CD14-positive monocyte (primary cell): ENCODE measurements at regions not wholly inside any gene's neighbourhood (a gene's known extent, or its start where the extent isn't known, plus 50 kb on each side); places are given as distances from the start of the nearest gene placed in this dataset.

Source experiments
- DNase-seq, 3 donors: peaks; one replicate each; pipeline ENCODE4 v3.0.0-alpha.2; 2011 to 2022
- H2AFZ ChIP-seq: 2 replicates; pipeline ENCODE4 v1.6.0; 2012; ENCODE audit warnings: mild to moderate bottlenecking, low read depth, low read length, inconsistent platforms; ENCODE audit not compliant: insufficient read depth, poor library complexity, severe bottlenecking
- H3K27ac ChIP-seq, 2 donors: 1 replicate in 1 of 2; 2 replicates in 1 of 2; pipeline ENCODE4 v1.5.1; 2012 to 2013; ENCODE audit warnings: low read length in 2 of 2, control low read depth in 1 of 2, inconsistent platforms in 1 of 2, low read depth in 1 of 2, mild to moderate bottlenecking in 1 of 2
- H3K27me3 ChIP-seq, 2 donors: one replicate each; pipeline versions ENCODE4 v1.6.0 to v1.6.1; 2011 to 2013; ENCODE audit warnings: low read length in 2 of 2; ENCODE audit not compliant: control insufficient read depth in 2 of 2, insufficient read depth in 2 of 2
- H3K36me3 ChIP-seq, 2 donors: replicated peaks in 1 of 2; 1 replicate in 1 of 2; 2 replicates in 1 of 2; pipeline versions ENCODE4 v1.5.1 to v1.6.1; 2012 to 2013; ENCODE audit warnings: low read length in 2 of 2, control low read depth in 1 of 2, inconsistent platforms in 1 of 2, mild to moderate bottlenecking in 1 of 2; ENCODE audit not compliant: insufficient read depth in 2 of 2, control insufficient read depth in 1 of 2
- H3K4me1 ChIP-seq, 2 donors: 1 replicate in 1 of 2; 2 replicates in 1 of 2; pipeline versions ENCODE4 v1.5.1 to v1.6.1; 2012 to 2013; ENCODE audit warnings: low read length in 2 of 2, control low read depth in 1 of 2, inconsistent platforms in 1 of 2, mild to moderate bottlenecking in 1 of 2, moderate library complexity in 1 of 2; ENCODE audit not compliant: insufficient read depth in 2 of 2, control insufficient read depth in 1 of 2
- H3K4me2 ChIP-seq: replicated peaks from 2 replicates; pipeline ENCODE3; 2012; ENCODE audit warnings: low read length, moderate library complexity, mild to moderate bottlenecking; ENCODE audit not compliant: poor library complexity, severe bottlenecking; ENCODE audit errors: extremely low read depth
- H3K4me3 ChIP-seq, 3 experiments: fragments of 200-600 bp in 1 of 3; sonication (generic) in 1 of 3; replicated peaks in 1 of 3; 1 replicate in 2 of 3; 2 replicates in 1 of 3; pipeline ENCODE4 v1.5.1; 2011 to 2013; ENCODE audit warnings: low read length in 3 of 3, mild to moderate bottlenecking in 3 of 3, control low read depth in 2 of 3, low read depth in 2 of 3, inconsistent platforms in 1 of 3, moderate library complexity in 1 of 3
- H3K79me2 ChIP-seq: 2 replicates; pipeline ENCODE4 v1.6.0; 2012; ENCODE audit warnings: mild to moderate bottlenecking, control low read depth, inconsistent platforms, low read length, moderate library complexity; ENCODE audit not compliant: insufficient read depth
- H3K9ac ChIP-seq: 2 replicates; pipeline ENCODE4 v1.6.0; 2017; ENCODE audit warnings: low read length, mild to moderate bottlenecking; ENCODE audit not compliant: insufficient read depth, poor library complexity, severe bottlenecking
- H3K9me3 ChIP-seq, 2 donors: replicated peaks in 1 of 2; 1 replicate in 1 of 2; 2 replicates in 1 of 2; pipeline versions ENCODE4 v1.5.1 to v1.6.1; 2012 to 2013; ENCODE audit warnings: low read length in 2 of 2, control low read depth in 1 of 2; ENCODE audit not compliant: control insufficient read depth in 1 of 2, insufficient read depth in 1 of 2
- H4K20me1 ChIP-seq: 2 replicates; pipeline ENCODE4 v1.6.0; 2012; ENCODE audit warnings: mild to moderate bottlenecking, low read length, control low read depth, moderate library complexity; ENCODE audit not compliant: insufficient read depth
- H3K27ac Mint-ChIP-seq, 7 donors: one replicate each; pipeline ENCODE4 v1.8.0; 2020; ENCODE audit warnings: mild to moderate bottlenecking in 7 of 7, mixed read lengths in 7 of 7, moderate library complexity in 6 of 7, inconsistent platforms in 2 of 7
- H3K27me3 Mint-ChIP-seq, 3 donors: one replicate each; pipeline ENCODE4 v1.8.0; 2021 to 2022; ENCODE audit warnings: low read depth in 3 of 3, mild to moderate bottlenecking in 3 of 3, mixed read lengths in 3 of 3, moderate library complexity in 3 of 3, inconsistent platforms in 1 of 3
- H3K36me3 Mint-ChIP-seq, 2 donors: one replicate each; pipeline ENCODE4 v1.8.0; 2020; ENCODE audit warnings: mixed read lengths in 2 of 2, inconsistent platforms in 1 of 2, mild to moderate bottlenecking in 1 of 2
- H3K4me1 Mint-ChIP-seq: one replicate; pipeline ENCODE4 v1.8.0; 2020; ENCODE audit warnings: mild to moderate bottlenecking, mixed read lengths
- H3K4me3 Mint-ChIP-seq, 2 donors: one replicate each; pipeline ENCODE4 v1.8.0; 2020; ENCODE audit warnings: mild to moderate bottlenecking in 2 of 2, mixed read lengths in 2 of 2, moderate library complexity in 1 of 2
- H3K9me3 Mint-ChIP-seq, 7 donors: one replicate each; pipeline ENCODE4 v1.8.0; 2020 to 2022; ENCODE audit warnings: mixed read lengths in 7 of 7, mild to moderate bottlenecking in 6 of 7, moderate library complexity in 6 of 7, inconsistent platforms in 2 of 7
- WGBS: methylation state at CpG from one replicate; pipeline ENCODE4 v1.1.5; 2013; ENCODE audit warnings: missing lambda C conversion rate; ENCODE audit not compliant: insufficient coverage; 5-methylcytosine and 5-hydroxymethylcytosine counted together
- intact Hi-C, 2 donors: fragments of 100-400 bp; cut with micrococcal nuclease; formaldehyde crosslinking; loops; one replicate each; pipeline versions ENCODE4 v1.15.0 to v1.15.1; 2023
- TF ChIP-seq, protein P1 (sequence below): fragments of 200-600 bp; IDR thresholded peaks from one replicate; pipeline ENCODE4 v1.8.0; 2022; ENCODE audit warnings: antibody characterized with exemption, mild to moderate bottlenecking

DNA sequence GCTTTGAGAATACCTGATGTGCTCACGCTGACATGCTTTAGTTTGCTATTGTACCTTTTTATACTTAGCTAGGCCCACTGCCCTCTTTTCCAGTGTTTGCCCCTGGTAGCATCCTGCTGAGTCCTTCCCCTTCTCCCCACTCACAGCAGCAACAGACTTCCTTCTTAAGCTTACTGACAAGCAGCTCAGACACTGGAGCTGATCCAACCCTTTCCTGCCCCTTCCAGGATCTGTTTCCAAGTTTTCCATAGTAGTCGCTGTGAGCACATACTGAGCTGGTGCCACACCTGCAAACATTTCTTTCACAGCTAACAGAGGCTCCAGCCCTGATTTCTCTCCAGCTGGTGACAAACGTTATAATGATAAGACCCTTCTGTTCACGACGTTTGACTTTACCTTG is 991.4 kb upstream of the CELF4 start:
- H3K27ac Mint-ChIP-seq, result no peak overlapping the region
- H3K4me1 Mint-ChIP-seq, result no peaks in the 10 kb centered on the region
- Histone ChIP-seq H3K27ac (no peak overlapping the region), H3K9ac (no peak overlapping the region), H3K4me3 (no peak overlapping the region), H3K79me2 (no peaks in the 10 kb centered on the region), H3K4me1 (no peaks in the 10 kb centered on the region), H3K4me2 (no peak overlapping the region), H3K27me3 (no peaks in the 10 kb centered on the region), H2AFZ (no peak overlapping the region), H3K9me3 (peaks cover 0 to 1% of the 10 kb centered on the region in 2 donors), H4K20me1 (no peaks in the 10 kb centered on the region), H3K36me3 (no peaks in the 10 kb centered on the region)
- H3K9me3 Mint-ChIP-seq, result peaks cover 0 to 11% (median 3%) of the 10 kb centered on the region in 7 donors
- H3K36me3 Mint-ChIP-seq, result no peaks in the 10 kb centered on the region
- H3K27me3 Mint-ChIP-seq, result peaks cover 0 to 5% (median 0%) of the 10 kb centered on the region in 3 donors
- no peak overlapping the region for H3K4me3 Mint-ChIP-seq
- intact Hi-C loops, result no loop called here
- no peak for DNase-seq
- WGBS, result 81% methylated on average over 5 of the region's 5 CpGs
- TF ChIP-seq, protein P1, sequence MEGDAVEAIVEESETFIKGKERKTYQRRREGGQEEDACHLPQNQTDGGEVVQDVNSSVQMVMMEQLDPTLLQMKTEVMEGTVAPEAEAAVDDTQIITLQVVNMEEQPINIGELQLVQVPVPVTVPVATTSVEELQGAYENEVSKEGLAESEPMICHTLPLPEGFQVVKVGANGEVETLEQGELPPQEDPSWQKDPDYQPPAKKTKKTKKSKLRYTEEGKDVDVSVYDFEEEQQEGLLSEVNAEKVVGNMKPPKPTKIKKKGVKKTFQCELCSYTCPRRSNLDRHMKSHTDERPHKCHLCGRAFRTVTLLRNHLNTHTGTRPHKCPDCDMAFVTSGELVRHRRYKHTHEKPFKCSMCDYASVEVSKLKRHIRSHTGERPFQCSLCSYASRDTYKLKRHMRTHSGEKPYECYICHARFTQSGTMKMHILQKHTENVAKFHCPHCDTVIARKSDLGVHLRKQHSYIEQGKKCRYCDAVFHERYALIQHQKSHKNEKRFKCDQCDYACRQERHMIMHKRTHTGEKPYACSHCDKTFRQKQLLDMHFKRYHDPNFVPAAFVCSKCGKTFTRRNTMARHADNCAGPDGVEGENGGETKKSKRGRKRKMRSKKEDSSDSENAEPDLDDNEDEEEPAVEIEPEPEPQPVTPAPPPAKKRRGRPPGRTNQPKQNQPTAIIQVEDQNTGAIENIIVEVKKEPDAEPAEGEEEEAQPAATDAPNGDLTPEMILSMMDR, result no peak

DNA sequence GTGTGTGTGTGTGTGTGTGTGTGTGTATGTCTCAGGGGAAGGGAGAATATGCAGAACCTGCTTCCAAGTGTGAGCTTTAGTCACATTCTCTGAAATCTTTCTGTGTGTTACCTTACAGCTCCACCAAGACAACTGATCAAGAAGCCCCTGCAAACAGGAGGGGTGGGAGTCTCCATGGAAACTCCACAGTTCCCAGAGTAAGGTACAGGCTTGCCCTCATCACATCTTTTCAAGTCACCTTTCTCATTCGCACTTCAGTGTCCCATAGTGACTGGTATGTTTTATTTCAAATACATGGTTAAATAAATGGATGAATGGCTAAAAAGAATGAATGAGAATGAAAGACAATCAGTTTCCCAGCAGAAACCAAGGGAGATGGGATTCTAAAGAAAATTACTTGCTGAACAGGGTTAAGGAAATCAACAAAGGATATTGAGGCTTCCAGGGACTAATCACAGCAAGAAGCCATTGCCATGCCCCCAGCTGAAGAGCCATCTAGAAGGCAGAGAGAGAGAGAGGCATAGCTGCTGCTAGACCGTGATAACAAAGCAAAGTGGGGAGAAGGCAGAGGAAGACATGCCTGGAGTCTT is 987.2 kb upstream of the CELF4 start:
- no peaks in the 10 kb centered on the region for H3K4me1 ChIP-seq
- no peaks in the 10 kb centered on the region for H3K79me2 ChIP-seq
- TF ChIP-seq, protein P1, result no peak
- H3K27ac ChIP-seq, result no peak overlapping the region
- no peak overlapping the region for H3K9ac ChIP-seq
- Mint-ChIP-seq H3K9me3 (peaks cover 0 to 5% (median 3%) of the 10 kb centered on the region in 7 donors), H3K27me3 (peaks cover 0 to 5% (median 0%) of the 10 kb centered on the region in 3 donors), H3K36me3 (no peaks in the 10 kb centered on the region), H3K4me1 (no peaks in the 10 kb centered on the region), H3K4me3 (no peak overlapping the region), H3K27ac (no peak overlapping the region)
- no peaks in the 10 kb centered on the region for H4K20me1 ChIP-seq
- peaks cover 0 to 4% of the 10 kb centered on the region in 2 donors for H3K9me3 ChIP-seq
- H2AFZ ChIP-seq, result no peak overlapping the region
- H3K4me3 ChIP-seq, result no peak overlapping the region
- no peak overlapping the region for H3K4me2 ChIP-seq
- no peaks in the 10 kb centered on the region for H3K36me3 ChIP-seq
- no peak for DNase-seq
- H3K27me3 ChIP-seq, result no peaks in the 10 kb centered on the region
- WGBS, result no CpG with 5 or more reads among the region's 2 CpGs
- intact Hi-C loops, result no loop called here
